ENCODE measurements at regions not wholly inside any gene's neighbourhood (a gene's known extent, or its start where the extent isn't known, plus 50 kb on each side); places are given as distances from the start of the nearest gene placed in this dataset.

DNA sequence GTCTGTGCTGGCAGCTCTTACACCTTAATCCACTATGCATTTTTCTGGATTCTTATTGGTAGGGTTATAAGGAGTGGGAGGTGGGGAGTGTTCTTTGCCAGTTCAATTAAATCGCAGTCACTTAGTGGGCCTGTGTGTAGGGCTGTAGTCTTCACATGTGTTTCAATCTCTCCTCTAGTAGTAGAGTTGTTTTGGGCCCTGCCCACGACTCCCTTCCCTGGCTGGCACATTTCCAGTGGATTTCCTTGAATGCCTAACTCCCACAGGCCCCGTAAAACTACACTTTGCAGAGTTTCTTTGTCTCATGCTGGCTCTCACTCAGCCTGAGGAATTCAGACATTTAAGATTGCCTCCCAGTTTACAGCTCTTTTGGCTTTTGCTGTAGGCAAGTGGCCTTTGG is 414.0 kb upstream of the OPRM1 start:
- DNase-seq (ENCODE audit: low spot score), result no peak

DNA sequence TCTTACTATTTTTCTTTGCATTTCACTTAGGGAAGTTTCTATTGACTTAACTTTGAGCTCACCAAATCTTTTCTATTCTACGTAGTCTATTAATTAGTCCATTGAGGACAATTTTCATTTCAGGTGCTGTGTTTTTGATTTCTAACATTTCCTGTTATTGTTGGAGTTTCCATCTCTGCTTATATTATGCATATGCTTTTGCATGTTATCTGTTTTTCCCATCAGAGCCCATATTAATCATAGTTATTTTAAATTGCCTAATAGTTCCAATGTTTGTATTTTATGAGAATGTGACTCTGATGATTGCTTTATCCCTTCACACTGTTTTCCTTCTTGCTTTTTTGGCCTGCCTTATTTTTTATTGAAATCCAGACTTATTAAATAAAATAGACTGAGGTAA is 414.5 kb upstream of the OPRM1 start:
- DNase-seq (ENCODE audit: low spot score), result no peak

DNA sequence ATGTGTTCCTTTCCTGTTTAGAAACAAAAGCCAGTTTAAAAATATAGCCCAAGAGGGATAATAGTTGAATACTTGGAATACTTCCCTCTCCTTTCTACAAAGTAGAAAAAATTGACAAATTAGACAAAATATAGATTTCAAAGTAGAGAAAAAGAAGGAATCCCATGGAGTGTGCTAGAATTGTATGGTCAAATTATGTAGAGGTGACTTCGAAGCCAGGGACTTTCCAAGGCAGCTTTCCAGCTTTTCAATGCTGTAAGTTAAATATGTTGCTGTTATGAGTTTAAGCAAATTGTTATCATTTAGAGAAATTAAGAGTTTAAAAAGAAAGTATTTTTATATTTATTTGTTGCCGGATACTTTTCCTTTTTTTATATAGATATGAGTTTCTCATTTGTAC is 415.5 kb upstream of the OPRM1 start:
- DNase-seq (ENCODE audit: low spot score), result no peak

DNA sequence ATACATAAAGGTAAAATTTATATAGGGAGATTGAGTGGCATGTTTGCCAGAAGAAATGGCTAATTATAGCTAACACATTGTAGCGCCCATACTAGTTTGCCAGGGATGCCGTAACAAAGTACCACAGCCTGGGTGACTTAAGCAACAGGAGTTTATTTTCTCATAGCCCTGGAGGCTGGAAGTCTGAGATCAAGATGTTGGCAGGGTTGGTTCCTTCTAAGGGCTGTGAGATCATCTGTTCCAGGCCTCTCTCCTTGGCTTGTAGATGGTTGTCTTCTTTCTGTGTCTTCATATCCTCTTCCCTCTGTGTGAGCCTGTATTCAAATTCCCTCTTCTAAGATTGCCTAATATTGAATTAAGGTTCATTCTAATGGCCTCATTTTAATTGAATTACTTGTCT is 417.5 kb upstream of the OPRM1 start:
- no peak for DNase-seq (ENCODE audit: low spot score)

DNA sequence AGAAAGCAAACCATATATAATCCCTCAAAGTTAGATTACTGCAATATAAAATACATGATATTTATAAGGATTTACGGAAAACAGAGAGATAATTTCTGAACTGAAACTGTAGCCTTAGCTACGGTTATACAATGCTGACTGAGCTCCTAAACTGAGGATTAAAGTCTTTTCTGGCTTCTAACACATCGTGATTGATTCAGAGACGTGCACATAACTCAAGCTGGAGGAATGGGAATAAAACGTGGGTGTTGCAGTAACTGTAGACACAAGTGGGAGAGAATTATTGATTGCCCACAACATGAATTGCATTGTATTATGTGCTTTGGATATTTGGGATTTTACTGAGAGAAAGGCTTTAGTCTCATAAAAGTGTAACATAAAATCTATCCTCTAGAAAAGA is 418.0 kb upstream of the OPRM1 start:
- DNase-seq (ENCODE audit: low spot score), result no peak

DNA sequence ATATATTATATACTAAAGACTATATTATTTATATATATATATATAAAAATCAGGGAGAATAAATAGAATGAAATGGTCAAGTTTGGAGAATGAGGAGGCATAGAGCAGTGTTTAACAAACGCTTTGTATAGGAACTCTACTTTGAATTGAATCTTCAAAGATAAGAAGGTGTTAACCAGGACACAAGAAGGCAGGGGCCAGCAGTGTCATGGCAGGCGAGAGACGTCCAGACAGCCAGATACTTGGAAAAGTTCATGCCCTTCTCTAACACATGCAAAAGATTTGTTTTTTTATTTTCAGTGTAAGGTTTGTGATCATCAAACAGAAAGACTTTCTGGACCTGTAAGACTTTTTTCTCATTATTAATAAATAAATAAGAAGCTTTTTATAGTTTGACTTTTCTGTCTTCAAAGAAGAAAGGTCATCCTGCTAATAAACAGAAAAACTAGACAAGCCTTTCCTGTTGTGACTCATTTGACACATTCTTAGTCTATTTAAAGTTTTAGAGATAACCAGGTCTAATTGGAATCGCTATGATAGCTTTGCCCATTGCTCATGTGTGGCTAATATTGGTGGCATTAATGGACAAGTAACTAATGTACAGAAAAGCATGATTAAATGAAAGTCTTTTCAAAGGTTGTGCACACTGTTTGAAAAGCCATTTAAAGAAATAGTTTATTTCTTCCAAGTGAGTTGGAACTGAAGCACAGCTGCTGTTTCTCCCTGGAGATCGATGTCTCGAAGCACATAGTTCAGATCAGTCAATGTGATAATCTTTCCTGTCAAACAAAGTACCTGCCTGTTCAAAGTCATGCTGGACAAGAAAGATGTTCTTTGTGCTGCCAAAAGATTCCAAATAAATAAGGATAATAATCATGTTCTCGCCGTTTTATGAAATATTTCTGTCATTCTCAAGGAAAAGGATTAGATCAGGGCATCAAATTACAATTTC is 420.4 kb upstream of the OPRM1 start:
- no peak for DNase-seq (ENCODE audit: low spot score)

DNA sequence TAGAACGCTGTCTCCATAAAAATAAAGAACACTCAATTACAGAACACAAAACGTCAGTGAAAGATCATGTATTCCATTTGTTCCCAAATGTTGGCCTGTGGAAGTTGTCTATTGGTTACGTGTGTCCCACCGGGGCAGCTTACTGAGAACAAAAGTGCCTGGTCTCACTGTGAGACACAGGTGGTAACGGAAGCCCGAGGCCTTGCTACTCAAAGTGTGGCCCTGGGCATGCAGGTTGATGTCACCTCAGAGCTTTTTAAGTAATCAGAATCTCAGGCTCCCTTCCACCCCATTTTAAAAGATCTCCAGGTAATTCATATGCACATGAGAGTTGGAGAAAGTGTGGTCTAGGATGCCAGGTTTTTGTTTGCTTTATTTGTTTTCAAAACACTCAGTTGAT is 422.5 kb upstream of the OPRM1 start:
- DNase-seq (ENCODE audit: low spot score), result no peak

DNA sequence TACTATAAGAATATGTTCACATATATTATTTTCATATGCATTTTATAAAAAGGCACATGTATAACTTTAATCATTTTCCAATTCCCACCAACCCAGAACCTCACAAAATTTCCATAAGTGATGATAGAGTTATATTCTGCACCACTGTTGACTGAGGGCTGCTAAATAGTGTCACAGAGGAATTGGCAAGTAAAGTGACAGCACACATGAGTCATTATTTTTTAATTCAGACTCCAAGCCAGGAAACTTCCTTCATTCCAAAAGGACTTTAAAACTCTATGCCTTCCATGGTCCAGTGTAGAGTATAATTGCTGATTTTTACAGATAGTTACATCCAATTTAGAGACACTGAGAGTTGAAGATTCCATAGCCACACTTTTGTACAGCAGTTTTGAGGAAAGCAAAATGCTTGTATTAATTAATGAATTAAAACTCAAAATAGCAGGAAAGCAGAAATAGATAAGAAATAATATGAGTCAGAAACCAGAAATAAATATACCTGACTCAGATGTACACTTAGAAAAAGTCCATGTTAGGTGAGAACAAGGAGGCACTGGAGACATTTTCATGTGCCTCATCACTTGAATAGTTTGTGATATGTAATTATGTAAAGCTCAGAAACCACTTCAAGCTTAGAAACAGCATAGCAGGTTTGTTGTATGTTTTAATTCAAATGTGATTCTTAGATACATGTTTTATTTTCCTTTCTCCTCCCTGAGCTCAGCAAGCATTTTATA is 425.2 kb upstream of the OPRM1 start:
- DNase-seq (ENCODE audit: low spot score), result no peak

DNA sequence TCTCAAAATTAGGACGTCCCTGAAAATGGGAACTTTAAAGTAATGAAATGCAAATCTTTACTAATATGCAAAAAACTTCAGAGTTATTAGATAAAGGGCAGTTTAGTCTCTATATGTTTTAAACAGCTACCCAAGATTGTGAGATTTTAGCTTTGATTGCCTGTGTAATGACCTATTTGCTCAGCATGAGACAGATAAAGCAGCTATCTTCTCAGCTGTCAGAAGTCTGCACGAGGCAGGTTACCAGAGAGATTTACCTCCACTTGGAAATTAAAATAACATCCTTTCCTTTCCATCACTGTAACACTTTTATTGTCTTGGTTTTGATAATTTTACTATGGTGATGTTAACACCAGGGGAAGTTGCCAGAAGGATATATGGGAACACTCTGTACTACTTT is 436.6 kb upstream of the OPRM1 start:
- DNase-seq (ENCODE audit: low spot score), result no peak

DNA sequence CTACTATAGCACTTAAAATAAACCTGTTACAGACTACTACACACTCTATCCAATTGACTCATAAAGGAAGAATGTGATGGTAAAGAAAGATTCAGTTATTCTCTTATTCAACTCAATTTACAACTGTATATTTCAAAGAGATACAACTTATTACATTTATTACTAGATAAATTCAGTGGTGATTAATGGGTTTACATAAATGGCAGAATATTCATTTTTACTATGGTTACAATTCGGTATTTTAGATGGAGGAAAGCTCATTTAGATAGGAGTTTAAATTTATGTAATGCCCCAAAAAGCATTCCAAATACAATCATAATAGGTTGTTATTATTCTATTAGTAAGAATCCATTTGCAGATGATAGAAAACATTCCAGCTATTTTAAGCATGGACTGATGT is 439.1 kb upstream of the OPRM1 start:
- no peak for DNase-seq (ENCODE audit: low spot score)

DNA sequence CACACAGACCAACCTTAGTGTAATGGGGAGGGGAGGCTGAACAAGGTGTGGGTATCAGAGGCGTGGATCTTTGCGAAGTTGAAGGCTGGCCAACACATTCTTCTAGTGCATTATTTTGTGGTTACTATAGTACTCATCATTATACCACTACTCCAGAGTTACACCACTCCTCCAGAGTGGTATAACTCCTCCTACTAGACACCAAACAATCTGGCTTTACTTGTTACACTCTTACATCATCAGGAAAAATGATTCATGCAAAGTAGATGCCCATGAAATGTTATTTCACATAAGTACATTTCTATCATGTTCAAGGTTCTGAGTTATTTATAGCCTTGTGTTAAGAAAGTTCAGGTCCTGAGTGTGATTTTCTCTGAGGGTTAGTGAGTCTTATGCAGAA is 443.1 kb upstream of the OPRM1 start:
- no peak for DNase-seq (ENCODE audit: low spot score)

DNA sequence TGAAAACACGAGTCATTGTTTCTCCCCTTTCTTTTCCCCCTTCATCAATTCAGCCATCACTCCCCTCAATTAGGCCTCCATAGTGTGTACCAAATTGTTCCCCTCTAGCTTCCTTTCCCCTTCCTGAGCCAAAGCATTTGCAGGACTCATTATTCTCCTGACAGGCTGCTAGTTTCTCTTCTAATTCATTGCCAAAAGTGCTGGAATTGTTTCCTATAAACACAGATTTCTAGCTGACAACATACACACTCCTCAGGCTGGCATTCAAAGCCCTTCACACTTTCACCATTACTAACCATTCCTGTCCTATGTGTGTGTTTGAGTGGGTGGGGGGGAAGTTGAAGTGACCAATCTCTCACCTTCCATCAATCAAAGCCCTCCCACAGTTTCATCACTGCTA is 444.2 kb upstream of the OPRM1 start:
- no peak for DNase-seq (ENCODE audit: low spot score)

DNA sequence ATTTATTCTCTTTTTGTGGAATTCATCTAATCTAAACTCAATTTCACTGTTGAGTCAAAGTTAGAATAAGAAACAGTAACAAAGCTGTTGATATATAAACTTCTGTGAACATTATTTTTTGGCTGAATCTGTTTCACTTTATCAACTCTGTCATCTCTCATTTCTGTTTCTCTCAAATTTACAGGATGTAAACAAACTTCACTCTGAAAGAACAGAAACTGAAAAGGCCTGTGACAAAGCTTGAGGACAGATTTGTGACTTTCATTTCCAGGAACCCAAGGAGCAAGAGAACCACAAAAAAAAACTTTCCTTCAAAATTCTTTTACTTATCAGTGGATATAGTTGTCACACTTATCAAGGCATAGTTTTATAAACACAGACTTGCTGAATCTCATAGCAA is 447.9 kb upstream of the OPRM1 start:
- no peak for DNase-seq (ENCODE audit: low spot score)

DNA sequence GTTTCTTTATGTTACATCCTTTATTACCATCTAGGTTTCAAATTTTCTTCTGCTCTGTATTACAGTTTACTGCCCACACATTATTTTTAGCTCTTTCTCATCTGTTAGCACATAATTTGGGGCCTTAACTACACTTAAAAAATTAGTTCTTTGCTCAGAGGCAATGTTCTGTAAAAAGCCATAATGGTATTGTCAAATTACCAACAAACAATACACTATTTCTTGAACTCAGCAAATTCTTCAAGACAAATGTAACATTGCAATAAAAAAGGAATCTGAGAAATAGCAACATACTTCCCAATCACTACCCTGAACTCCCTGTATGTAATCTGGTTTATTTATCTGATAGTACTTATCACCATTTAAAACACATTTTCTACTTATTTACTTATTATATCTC is 448.6 kb upstream of the OPRM1 start:
- no peak for DNase-seq (ENCODE audit: low spot score)

DNA sequence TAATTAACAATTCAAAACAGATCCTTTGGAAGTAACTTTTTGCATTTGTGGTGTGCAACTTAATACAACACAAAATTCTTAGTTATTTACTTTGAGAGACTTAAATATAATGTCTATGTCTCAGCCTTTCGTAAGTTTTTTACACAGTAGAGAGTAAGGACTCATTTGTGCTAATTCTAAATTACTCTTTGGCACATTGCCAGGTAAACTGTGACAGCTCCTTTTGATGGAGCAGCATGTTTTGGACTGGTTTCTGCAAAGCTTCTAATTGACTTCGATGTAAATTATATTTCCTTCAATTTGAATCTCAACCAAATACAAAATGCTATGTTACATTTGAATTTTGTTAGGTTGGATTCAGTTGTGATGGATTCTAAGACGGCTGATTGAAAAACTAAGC is 450.7 kb upstream of the OPRM1 start:
- DNase-seq (ENCODE audit: low spot score), result no peak

DNA sequence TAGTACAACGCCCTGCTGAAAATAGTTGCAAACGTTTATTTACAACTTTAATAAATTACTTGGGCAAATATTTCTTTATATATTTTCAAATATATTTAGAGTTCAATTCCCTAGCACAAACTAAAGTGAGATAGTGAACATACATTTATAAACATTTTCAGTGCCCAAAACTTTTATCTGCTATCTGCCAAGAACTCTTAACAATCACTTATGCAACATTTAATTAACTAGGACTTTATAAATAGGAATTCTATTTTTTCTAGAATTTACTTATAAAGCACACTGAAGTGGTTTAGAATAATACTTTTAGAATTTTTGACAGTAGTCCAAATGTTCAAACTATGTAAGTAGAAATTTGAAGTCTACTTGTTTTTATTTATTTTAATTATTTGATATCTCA is 452.6 kb upstream of the RGS17 start:
- no peak for DNase-seq (ENCODE audit: low spot score)

DNA sequence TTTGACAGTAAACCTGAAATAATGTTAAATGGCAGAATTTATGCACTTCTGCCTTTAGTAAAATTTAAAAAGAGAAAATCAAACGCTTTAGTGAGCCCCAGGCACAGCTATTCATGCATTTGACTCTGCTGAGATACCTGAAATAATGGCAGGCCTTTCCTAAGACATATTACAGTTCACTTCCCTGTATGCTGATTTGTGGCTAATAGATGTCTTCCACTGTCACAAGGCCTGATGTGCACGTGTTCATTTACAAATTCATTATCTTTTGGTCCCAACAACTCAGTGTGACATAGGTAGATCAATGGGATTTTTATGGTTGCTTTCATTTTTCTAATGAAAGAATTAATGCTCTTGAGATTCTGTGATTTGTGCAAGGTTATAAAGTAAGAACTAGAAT is 449.7 kb upstream of the RGS17 start:
- no peak for DNase-seq (ENCODE audit: low spot score)

DNA sequence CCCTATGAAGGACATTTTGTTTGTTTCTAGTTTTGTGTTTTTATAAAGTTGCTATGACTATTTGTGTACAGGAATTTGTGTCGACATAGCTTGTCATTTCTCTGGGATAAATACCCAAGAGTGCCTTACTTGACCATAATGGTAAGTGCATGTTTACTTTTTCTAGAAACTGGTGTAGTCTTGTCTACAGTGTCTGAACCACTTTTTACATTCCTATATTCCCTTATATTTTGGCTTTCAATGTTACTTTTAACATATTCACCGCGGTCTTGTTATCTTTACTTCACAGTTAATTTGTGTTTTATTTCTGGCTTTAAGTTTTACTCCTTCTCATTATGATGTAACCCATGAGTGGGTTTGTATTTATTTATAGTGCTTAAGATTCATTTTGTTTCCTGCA is 444.4 kb upstream of the RGS17 start:
- no peak for DNase-seq (ENCODE audit: low spot score)

DNA sequence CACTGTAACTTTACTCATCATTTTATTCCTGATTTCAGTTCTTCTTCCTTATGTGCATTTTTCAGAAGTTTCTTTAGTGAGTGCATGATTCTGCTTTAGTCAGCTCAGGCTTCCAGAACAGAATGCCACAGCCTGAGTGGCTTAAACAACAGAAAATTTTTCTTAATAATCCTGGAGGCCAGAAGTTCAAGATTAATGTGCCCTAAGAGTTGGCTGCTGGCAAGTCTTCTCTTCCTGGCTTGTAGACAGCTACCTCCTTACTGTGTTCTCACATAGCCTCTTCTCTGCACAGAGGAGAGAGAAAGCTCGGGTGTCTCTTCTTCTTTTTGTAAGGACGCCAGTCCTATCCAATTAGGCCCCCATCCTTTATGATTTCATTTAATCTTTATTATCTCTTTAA is 443.1 kb upstream of the RGS17 start:
- no peak for DNase-seq (ENCODE audit: low spot score)

DNA sequence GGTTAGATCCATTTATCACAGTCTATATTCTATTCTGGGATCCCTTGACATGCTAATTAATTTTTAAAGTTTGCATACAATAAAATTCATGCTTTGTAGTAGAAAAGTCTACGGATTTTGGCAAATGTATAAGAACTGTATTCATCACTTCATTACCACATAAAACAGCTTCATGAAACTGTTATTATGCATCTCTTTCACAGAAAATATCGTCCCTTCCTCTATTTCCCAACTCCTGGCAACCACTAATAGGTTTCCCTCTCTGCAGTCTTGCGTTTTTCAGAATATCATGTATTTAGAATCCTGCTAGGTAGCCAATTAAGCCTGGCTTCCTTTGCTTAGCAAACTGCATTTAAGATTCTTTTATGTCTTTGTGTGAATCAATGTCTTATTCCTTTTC is 441.3 kb upstream of the RGS17 start:
- no peak for DNase-seq (ENCODE audit: low spot score)

DNA sequence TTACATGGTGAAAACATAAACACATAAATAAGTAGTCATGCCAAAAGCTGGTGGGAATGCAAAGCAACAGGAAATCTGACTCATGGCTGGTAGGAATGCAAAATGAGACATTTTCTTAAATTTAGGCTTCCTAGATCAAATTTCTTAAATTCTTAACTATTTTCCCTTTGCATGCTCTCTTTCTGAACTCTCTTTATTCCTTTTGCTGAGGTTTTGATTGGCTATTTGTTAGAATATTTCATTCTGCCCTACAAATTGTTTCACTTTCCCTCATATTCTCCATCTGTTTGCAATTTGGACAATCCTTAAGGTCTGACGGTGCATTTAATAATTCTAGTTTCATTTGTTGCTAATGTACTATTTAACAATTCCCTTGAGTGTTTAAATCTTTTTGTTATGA is 437.5 kb upstream of the RGS17 start:
- no peak for DNase-seq (ENCODE audit: low spot score)

DNA sequence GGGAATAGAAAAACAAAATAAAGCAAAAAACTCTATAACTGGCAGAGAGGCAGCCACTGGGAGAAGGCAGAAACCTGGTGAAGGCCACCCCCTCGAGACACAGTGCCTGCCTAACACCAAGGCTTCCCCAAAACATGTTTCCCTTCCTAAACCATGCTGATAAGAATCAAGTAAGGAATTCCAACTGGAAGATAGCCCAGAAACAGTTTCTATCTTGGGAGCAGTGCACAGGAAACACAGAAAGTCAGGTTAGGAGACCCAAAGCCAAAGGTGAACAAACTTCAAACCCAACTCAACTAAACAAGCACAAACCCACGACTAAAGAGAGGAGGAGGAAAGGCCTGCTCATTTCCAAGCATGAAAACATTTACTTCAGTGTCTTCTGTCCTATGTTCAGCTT is 433.7 kb upstream of the RGS17 start:
- no peak for DNase-seq (ENCODE audit: low spot score)

DNA sequence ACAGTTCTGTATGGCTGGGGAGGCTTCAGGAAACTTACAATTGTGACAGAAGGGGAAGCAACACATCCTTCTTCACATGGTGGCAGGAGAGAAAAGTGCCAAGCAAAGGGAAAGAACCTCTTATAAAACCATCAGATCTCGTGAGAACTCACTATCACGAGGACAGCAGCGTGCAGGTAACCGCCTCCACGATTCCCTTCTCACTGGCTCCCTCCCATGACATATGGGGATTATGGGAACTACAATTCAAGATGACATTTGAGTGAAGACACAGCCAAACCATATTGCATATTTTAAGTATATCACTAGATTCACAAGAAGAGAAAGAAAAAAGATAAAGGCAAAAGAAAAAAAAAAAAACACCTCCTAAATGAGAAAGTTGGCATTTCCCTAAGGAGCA is 431.9 kb upstream of the RGS17 start:
- DNase-seq (ENCODE audit: low spot score), result no peak

DNA sequence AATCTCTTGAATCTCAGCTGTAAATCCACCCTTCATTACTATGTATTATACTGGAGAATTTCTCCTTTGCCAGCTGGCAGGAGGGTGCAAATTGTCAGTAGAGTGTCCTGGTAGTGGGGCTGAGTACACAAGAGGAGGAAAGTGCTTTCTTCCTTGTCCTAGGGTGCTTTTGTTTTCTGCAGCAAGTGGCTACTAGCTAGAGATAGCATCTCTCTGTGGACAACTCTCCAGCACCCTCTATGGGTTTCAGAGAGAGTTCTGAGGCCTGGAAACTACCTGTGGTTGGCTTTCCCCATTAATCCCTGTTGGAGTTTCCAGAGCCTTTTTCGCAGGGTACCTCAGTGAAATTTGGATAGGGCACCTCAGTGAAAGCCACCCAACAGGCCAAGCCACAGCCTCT is 422.5 kb upstream of the RGS17 start:
- no peak for DNase-seq (ENCODE audit: low spot score)

All from globus pallidus (tissue), 1 donor.